H1 (cell line): ENCODE measurements at regions not wholly inside any gene's neighbourhood (a gene's known extent, or its start where the extent isn't known, plus 50 kb on each side); places are given as distances from the start of the nearest gene placed in this dataset.

ENCODE experiments used
- FOSL1 ChIP-seq: IDR thresholded peaks from 2 replicates; pipeline ENCODE4 v1.6.1; 2011; ENCODE audit warnings: mild to moderate bottlenecking, low read depth, low read length, moderate library complexity; ENCODE audit not compliant: insufficient read depth
- POU5F1 ChIP-seq: IDR thresholded peaks from 2 replicates; pipeline ENCODE4 v1.6.1; 2011; ENCODE audit warnings: low read depth, mild to moderate bottlenecking, low read length, moderate library complexity

GRCh38 chr11:50155508-50155907, 122.8 kb downstream of the OR4C45 start (continued):
- TF ChIP-seq FOSL1 = no peak
- no peak for TF ChIP-seq POU5F1
